ENCODE measurements at regions not wholly inside any gene's neighbourhood (a gene's known extent, or its start where the extent isn't known, plus 50 kb on each side); places are given as distances from the start of the nearest gene placed in this dataset.

DNA sequence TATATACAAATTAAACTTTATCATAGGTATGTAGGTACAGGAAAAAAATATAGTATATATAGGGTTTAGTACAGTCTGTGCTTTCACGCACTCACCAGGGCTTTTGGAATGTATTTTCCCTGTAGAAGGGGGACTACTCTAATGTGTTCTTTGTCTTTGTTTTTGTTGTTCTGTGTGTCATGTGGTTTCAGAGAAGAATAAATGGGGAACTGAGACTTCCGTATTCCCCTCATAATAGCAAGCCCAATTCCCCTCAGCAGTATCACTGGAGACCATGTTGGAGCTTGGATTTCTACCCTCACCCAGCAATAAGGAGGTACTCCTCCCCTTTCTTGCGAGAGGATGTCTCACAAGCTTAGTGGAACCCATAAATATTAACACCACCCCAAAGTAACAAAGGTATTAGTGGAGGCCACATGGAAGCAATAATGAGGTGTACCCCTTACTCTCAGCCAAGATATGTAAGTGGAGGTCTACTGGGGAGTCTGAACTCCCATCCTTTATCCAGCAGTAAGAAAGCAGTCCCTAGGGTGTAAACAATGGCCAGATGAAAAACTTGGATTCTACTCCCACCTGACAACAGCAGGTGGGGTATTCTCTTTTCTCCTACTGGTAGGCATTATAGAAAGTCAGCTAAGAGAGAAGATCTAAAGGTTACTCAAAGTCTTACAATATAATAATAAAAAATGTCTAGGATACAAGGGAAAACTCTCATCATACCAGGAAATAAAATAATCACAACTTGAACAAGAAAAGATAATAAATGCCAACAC is 805.4 kb upstream of the GALNTL6 start (continued):
- TF ChIP-seq, protein P1, sequence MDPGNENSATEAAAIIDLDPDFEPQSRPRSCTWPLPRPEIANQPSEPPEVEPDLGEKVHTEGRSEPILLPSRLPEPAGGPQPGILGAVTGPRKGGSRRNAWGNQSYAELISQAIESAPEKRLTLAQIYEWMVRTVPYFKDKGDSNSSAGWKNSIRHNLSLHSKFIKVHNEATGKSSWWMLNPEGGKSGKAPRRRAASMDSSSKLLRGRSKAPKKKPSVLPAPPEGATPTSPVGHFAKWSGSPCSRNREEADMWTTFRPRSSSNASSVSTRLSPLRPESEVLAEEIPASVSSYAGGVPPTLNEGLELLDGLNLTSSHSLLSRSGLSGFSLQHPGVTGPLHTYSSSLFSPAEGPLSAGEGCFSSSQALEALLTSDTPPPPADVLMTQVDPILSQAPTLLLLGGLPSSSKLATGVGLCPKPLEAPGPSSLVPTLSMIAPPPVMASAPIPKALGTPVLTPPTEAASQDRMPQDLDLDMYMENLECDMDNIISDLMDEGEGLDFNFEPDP (CRISPR knock-in tag; IDR thresholded peaks at IDR 0.05) = no peak
- TF ChIP-seq GABPB2 (CRISPR knock-in tag; conservative IDR thresholded peaks at IDR 0.05) = no peak
- no peak for TF ChIP-seq ZNF134 (CRISPR knock-in tag; conservative IDR thresholded peaks at IDR 0.05)
- no peak for TF ChIP-seq KDM1A (IDR thresholded peaks at IDR 0.05)
- no peak for TF ChIP-seq FOXK1 (CRISPR knock-in tag; IDR thresholded peaks at IDR 0.05; ENCODE audit: borderline replicate concordance)
- TF ChIP-seq, protein P2, sequence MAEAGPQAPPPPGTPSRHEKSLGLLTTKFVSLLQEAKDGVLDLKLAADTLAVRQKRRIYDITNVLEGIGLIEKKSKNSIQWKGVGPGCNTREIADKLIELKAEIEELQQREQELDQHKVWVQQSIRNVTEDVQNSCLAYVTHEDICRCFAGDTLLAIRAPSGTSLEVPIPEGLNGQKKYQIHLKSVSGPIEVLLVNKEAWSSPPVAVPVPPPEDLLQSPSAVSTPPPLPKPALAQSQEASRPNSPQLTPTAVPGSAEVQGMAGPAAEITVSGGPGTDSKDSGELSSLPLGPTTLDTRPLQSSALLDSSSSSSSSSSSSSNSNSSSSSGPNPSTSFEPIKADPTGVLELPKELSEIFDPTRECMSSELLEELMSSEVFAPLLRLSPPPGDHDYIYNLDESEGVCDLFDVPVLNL (CRISPR knock-in tag; IDR thresholded peaks at IDR 0.05; ENCODE audit: low read depth) = no peak
- TF ChIP-seq ELF2 (CRISPR knock-in tag; IDR thresholded peaks at IDR 0.05) = no peak
- TF ChIP-seq MCM7 (IDR thresholded peaks at IDR 0.05) = no peak
- TF ChIP-seq, protein P3, sequence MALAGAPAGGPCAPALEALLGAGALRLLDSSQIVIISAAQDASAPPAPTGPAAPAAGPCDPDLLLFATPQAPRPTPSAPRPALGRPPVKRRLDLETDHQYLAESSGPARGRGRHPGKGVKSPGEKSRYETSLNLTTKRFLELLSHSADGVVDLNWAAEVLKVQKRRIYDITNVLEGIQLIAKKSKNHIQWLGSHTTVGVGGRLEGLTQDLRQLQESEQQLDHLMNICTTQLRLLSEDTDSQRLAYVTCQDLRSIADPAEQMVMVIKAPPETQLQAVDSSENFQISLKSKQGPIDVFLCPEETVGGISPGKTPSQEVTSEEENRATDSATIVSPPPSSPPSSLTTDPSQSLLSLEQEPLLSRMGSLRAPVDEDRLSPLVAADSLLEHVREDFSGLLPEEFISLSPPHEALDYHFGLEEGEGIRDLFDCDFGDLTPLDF (CRISPR knock-in tag; IDR thresholded peaks at IDR 0.05) = no peak
- TF ChIP-seq, protein P4, sequence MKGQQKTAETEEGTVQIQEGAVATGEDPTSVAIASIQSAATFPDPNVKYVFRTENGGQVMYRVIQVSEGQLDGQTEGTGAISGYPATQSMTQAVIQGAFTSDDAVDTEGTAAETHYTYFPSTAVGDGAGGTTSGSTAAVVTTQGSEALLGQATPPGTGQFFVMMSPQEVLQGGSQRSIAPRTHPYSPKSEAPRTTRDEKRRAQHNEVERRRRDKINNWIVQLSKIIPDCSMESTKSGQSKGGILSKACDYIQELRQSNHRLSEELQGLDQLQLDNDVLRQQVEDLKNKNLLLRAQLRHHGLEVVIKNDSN (CRISPR knock-in tag; IDR thresholded peaks at IDR 0.05) = no peak

All from K562 (cell line).